ENCODE measurements at regions not wholly inside any gene's neighbourhood (a gene's known extent, or its start where the extent isn't known, plus 50 kb on each side); places are given as distances from the start of the nearest gene placed in this dataset.

GRCh38 chrY:12642986-12643385 is 58.0 kb upstream of the USP9Y start:
- Mint-ChIP-seq H3K4me3 (no peak overlapping the region), H3K9me3 (no peaks in the 10 kb centered on the region), H3K27me3 (no peaks in the 10 kb centered on the region), H3K4me1 (ENCODE audit: low read depth) (no peaks in the 10 kb centered on the region), H3K27ac (no peak overlapping the region), H3K36me3 (ENCODE audit: low read depth) (no peaks in the 10 kb centered on the region)
- ChIA-PET POLR2A (no interaction called here), CTCF (interaction anchor here (1.4 kb wide), 1 partner anchor 110 kb away, joined by 3 read pairs; no protein-coding TSS in a partner anchor)
- ATAC-seq (no peak), DNase-seq (no peak)
- intact Hi-C loops (cut with micrococcal nuclease), result no loop called here
- TF ChIP-seq CTCF (IDR thresholded peaks at IDR 0.05), result no peak

DNA sequence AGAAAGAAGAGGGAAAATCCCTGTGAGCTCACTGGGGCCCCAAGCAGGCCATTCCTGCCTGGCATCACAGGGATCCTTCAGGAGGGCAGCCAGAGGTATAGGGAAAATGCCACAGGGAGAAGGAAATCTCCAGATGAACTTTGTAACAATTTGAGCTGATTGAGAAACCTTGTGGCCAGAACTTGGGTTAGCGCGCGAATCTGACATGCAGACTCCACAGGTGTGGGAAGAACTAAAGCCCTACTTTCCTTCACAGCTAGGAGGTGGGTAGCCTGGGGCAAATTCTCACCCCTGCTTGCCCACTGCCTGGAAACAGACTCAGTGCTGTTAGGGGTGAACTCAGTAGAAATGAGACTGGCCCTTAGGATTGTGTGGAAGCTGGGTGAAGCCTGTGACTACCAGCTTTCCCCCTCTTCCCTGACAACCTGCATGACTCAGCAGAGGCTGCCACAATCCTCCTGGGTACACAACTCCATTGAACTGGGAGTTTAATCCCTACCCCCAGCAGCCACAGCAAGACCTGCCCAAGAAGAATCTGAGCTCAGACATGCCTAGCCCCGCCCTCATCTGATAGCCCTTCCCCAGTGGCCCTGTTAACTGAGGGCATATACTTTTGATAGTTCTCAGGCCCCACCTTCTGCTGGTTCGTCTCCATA is 57.2 kb upstream of the USP9Y start:
- no peak for ATAC-seq
- no peak overlapping the region for H3K27ac Mint-ChIP-seq
- POLR2A ChIA-PET, result no interaction called here
- intact Hi-C loops (cut with micrococcal nuclease), result no loop called here
- CTCF ChIA-PET, result interaction anchor here (1.4 kb wide), 1 partner anchor 111 kb away, joined by 3 read pairs; no protein-coding TSS in a partner anchor
- TF ChIP-seq CTCF (IDR thresholded peaks at IDR 0.05), result no peak
- H3K36me3 Mint-ChIP-seq (ENCODE audit: low read depth), result no peaks in the 10 kb centered on the region
- H3K4me3 Mint-ChIP-seq, result no peak overlapping the region
- H3K27me3 Mint-ChIP-seq, result no peaks in the 10 kb centered on the region
- no peak for DNase-seq
- no peaks in the 10 kb centered on the region for H3K4me1 Mint-ChIP-seq (ENCODE audit: low read depth)
- no peaks in the 10 kb centered on the region for H3K9me3 Mint-ChIP-seq

GRCh38 chrY:12651095-12651494 is 49.9 kb upstream of the USP9Y start:
- no peaks in the 10 kb centered on the region for H3K9me3 Mint-ChIP-seq
- DNase-seq (no peak), ATAC-seq (no peak)
- TF ChIP-seq CTCF (IDR thresholded peaks at IDR 0.05), result no peak
- POLR2A ChIA-PET, result no interaction called here
- no peak overlapping the region for H3K27ac Mint-ChIP-seq
- no peaks in the 10 kb centered on the region for H3K36me3 Mint-ChIP-seq (ENCODE audit: low read depth)
- H3K4me1 Mint-ChIP-seq (ENCODE audit: low read depth), result no peaks in the 10 kb centered on the region
- H3K4me3 Mint-ChIP-seq, result no peak overlapping the region
- H3K27me3 Mint-ChIP-seq, result no peaks in the 10 kb centered on the region
- CTCF ChIA-PET, result no interaction called here
- intact Hi-C loops (cut with micrococcal nuclease), result no loop called here
